ENCODE measurements at regions not wholly inside any gene's neighbourhood (a gene's known extent, or its start where the extent isn't known, plus 50 kb on each side); places are given as distances from the start of the nearest gene placed in this dataset.
A peak's percentile ranks its signal among the peaks of the same experiment; 100 is the strongest.
"Not testable (repeated sequence)": the region's sequence is repeated elsewhere in the genome, so short reads cannot be mapped to it uniquely, and the experiment has no call there.

GRCh38 chr6:150495126-150495525 lies 104.6 kb upstream of the PLEKHG1 start:
- DNase-seq (ENCODE audit: low spot score) (no peak), ATAC-seq (no peak)

GRCh38 chr6:150496629-150497028 lies 103.1 kb upstream of the PLEKHG1 start:
- DNase-seq (ENCODE audit: low spot score) (no peak), ATAC-seq (no peak)

DNA sequence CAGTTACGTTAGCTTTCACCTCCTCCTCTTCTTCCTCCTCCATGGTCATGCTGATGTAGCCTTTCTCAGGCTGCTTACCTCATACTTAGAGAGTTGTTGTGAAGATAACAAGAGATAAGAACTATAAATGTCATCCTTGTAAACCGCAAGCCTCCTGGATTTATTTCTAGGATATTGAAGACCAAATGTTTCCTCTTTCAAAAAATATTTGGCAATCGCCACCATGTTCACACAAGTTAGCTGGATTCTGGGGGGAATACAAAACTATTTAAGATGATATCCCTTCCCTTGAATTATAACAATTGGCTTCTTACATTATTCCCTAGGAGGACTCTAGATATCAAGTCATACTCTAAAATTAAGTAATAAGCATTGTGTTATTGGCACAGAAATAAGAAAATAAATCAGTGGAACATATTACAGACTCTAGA lies 99.8 kb upstream of the PLEKHG1 start:
- no peak for ATAC-seq

DNA sequence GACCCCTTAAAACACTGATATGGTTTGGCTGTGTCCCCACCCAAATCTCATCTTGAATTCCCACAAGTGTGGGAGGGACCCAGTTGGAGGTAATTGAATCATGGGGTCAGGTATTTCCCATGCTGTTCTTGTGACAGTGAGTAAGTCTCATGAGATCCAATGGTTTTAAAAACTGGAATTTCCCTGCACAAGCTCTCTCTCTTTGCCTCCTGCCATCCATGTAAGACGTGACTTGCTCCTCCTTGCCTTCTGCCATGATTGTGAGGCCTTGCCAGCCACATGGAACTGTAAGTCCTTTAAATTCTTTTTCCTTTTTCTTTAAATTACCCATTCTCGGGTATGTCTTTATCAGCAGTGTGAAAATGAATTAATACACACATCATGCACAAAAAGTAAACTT lies 99.1 kb upstream of the PLEKHG1 start:
- not testable (repeated sequence) for DNase-seq (ENCODE audit: low spot score); ATAC-seq

More for the DNA sequence above, 99.8 kb upstream of the PLEKHG1 start:
- no peak for DNase-seq (ENCODE audit: low spot score)

GRCh38 chr6:150503041-150503440 lies 96.6 kb upstream of the PLEKHG1 start:
- ATAC-seq: no peak
- no peak for DNase-seq (ENCODE audit: low spot score)

- DNase-seq (ENCODE audit: low spot score): no peak
- no peak for ATAC-seq
Measured at GRCh38 chr6:150503586-150504339, 95.9 kb upstream of the PLEKHG1 start.

DNA sequence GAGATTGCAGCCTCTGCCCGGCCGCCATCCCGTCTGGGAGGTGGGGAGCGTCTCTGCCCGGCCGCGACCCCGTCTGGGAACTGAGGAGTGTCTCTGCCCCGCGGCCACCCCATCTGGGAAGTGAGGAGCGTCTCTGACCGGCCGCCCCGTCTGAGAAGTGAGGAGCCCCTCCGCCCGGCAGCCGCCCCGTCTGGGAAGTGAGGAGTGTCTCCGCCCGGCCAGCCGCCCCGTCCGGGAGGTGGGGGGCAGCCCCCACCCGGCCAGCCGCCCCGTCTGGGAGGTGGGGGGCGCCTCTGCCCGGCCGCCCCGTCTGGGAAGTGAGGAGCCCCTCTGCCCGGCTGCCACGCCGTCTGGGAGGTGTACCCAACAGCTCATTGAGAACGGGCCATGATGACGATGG lies 92.3 kb upstream of the PLEKHG1 start:
- not testable (repeated sequence) for ATAC-seq; DNase-seq (ENCODE audit: low spot score)

DNA sequence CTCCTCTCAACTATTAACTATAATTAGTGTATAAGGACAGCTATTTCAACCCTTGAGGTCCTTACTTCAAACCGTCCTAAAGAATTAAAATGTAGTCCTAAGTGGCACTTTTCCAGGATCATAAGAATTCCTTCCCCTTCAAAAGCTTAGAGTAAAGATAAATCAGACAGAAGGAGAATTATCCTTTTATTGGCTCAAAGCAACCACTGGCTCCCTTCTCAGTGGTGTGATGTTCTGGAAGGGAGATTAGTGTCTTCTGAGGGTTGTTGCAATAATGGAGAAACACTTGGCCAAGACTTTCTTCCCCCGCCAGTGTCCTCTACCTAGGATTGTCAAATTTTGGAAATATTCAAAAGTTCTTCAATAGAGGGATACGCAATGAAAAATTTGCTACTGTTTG lies 89.1 kb upstream of the PLEKHG1 start:
- ATAC-seq: no peak

GRCh38 chr6:150511313-150511712 lies 88.4 kb upstream of the PLEKHG1 start:
- DNase-seq (ENCODE audit: low spot score) (no peak), ATAC-seq (no peak)

More for the DNA sequence above, 89.1 kb upstream of the PLEKHG1 start:
- no peak for DNase-seq (ENCODE audit: low spot score)

GRCh38 chr6:150514806-150515380 lies 84.8 kb upstream of the PLEKHG1 start:
- ATAC-seq: no peak
- no peak for DNase-seq (ENCODE audit: low spot score)

DNA sequence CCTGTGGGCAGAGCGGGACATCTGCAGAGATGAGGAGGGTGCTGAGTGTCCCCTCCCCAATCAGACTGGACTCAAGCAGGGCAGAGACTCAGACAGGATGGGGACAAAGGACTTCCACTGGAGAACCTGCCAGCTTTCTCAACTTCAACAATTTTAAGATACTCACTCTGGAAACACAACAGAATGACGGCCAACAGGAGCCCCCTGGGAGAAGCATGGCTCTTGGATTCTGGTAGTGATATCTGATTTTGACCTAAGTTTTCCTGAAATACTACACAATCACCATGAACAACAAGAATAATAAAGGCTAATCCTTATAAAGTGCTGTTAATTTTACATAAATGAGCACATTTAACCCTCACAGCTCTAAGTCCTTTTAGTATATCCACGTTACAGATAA lies 83.5 kb upstream of the PLEKHG1 start:
- DNase-seq (ENCODE audit: low spot score): no peak
- no peak for ATAC-seq

DNA sequence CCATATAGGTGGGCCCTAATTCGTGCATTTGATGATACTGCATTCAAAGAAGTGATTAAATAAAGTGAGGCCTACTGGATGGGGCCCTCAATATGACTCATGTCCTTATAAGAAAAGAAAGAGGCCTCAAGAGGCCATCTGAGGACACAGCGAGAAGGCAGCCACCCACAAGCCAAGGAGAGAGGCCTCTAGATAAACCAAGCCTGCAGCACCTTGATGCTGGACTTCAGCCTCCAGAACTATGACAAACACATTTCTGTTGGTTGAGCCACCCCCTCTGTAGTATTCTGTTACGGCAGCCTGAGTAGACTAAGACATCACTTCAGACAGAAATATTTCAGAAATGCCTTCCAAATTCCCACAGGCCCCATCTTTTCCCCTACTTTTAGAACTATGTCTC lies 82.5 kb upstream of the PLEKHG1 start:
- no peak for DNase-seq (ENCODE audit: low spot score)

DNA sequence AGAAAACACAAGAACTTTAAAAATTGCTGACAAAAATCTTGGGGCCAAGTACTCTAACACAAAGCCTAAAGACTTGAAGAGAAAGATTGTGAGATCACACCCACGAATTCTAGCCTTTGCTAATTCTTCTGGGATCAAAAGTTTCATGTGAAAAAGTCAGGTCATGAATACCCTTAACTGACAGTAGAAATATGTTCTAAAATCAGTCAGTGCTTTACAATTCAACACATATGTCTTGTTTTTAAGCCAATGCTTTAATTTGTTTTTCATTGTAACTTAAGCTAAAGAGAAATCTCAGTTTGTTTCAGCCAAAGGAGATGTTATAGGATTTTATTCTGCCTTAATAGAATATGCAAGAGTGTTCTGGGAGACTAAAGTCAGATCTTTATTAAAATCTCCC lies 78.2 kb upstream of the PLEKHG1 start:
- DNase-seq (ENCODE audit: low spot score): no peak
- ATAC-seq: no peak

More for the DNA sequence above, 82.5 kb upstream of the PLEKHG1 start:
- no peak for ATAC-seq

- ATAC-seq; DNase-seq (ENCODE audit: low spot score): not testable (repeated sequence)
Measured at GRCh38 chr6:150523216-150523615, 76.5 kb upstream of the PLEKHG1 start.

- DNase-seq (ENCODE audit: low spot score): no peak
- no peak for ATAC-seq
Measured at GRCh38 chr6:150525300-150525699, 74.4 kb upstream of the PLEKHG1 start.

DNA sequence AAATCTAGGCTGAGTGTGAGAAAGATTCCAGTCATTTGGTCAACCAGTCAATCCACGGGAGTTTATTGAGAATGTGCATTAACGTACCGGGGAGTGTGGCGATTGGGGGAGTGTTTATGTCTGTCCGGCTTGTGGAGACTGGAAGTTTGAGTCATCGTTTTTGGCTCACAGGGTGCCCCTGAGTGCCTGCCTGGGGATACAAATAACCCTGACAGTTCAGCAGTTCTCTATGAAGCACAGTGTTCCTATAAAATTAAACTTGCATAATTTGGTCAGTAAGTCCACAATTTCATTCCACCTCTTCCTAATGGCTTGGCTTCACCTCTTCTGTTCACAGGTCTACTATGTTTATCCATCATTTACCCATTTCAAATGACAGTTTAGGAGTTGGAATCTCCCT lies 72.6 kb upstream of the PLEKHG1 start:
- ATAC-seq (peak; percentile 37), DNase-seq (ENCODE audit: low spot score) (no peak)

DNA sequence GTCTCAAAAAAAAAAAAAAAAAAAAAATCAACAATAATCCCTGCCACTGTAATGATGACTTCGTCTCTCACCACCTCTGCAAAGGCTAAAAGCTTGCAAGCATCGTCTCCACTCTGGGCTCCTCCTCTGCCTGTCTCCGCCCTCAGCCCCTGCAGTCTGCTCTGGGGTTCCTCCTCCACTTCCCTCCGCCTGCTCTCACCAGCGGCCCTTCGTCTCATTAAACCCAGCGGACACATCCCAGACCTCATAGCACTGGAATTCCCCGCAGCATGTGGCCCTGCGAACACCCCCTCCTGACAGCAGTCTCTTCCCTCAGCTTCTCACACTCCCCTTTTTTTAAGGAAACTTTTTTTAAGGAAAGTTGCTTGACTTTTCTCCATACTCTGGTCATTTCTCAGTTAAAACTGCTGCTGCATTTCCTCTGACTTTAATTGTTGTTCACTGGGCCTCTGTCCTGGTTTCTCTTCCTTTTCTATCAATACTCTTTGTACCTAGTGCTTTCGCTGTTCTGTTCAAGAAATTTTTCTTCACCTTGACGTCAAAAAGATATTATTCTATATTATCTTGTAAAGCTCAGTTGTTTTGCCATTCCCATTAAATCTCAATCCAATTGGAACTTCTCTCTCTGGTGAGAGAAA lies 70.9 kb upstream of the PLEKHG1 start:
- ATAC-seq (peak; percentile 82), DNase-seq (ENCODE audit: low spot score) (no peak)

GRCh38 chr6:150529646-150530045 lies 70.0 kb upstream of the PLEKHG1 start:
- DNase-seq (ENCODE audit: low spot score): no peak
- ATAC-seq: no peak

DNA sequence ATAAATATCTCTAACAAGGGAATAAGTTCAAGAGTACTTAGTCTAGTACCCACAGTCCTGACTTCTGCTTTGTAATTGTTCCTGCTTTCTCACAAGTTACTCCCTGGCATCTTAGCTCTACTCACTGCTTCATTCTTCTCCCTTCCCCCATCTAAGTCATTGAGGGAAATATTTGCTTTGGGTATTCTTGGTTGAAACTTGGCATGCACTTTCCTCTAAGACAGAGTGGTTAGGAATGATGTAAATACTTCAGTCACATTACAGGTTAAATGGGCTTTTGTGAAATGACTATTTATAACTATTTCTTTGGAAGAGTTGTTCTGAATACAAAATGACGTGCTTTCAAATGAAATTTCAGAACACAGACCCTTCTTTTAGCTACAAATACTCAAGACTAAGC lies 67.7 kb upstream of the PLEKHG1 start:
- ATAC-seq (no peak), DNase-seq (ENCODE audit: low spot score) (no peak)

- ATAC-seq (no peak), DNase-seq (ENCODE audit: low spot score) (no peak)
Measured at GRCh38 chr6:150534553-150534952, 65.1 kb upstream of the PLEKHG1 start.

DNA sequence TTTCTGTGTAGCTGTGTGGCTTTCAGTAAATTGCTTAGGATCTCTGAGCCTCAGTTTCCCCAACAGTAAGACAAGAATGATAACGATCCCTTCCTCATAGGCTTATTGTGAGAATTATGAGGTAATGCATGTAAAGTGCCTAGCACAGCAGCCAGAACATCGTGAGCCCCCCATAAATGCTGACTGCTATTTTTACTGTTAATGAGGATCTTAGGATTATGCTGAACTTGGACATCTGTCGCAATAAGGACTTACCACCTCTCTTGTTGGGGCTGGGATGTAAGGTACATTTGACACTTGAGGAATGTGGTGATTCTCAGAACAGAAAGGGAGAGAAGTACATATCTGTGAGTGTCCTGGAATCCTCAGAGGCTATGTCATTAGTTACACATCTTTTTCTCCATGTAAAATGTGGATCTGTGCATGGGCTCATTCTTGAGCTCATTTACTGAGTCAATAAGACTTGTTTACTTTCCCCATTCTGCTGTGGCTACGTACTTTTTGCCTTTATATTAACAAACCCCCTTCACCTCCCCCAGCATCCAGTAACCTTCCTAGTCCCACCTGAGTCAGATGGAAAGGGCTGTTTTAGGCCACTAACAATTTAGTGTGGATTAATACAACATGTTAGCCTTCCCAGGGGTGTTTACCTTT lies 64.4 kb upstream of the PLEKHG1 start:
- no peak for ATAC-seq

DNA sequence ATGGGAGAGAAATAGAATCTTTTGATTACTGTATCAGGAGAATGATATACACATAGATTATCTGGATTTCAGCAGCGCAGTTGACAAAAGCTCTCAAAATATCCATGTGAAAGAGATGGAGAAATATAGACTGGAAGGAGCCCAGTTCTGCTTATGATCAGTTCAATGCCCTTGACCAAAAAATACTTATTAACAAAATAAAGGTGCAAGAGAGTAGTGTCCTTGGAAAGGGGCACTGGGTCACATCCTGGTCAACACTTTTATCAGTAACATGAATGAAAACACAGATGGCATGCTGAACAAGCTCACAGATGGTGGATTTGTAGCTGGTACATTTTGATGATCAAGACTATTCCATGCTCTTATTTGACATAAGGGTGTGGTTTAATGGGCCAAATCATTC lies 63.9 kb upstream of the PLEKHG1 start:
- DNase-seq (ENCODE audit: low spot score): no peak

More for the DNA sequence above, 64.4 kb upstream of the PLEKHG1 start:
- DNase-seq (ENCODE audit: low spot score): no peak

More for the DNA sequence above, 63.9 kb upstream of the PLEKHG1 start:
- peak; percentile 63 for ATAC-seq
